ENCODE measurements at regions not wholly inside any gene's neighbourhood (a gene's known extent, or its start where the extent isn't known, plus 50 kb on each side); places are given as distances from the start of the nearest gene placed in this dataset.

DNA sequence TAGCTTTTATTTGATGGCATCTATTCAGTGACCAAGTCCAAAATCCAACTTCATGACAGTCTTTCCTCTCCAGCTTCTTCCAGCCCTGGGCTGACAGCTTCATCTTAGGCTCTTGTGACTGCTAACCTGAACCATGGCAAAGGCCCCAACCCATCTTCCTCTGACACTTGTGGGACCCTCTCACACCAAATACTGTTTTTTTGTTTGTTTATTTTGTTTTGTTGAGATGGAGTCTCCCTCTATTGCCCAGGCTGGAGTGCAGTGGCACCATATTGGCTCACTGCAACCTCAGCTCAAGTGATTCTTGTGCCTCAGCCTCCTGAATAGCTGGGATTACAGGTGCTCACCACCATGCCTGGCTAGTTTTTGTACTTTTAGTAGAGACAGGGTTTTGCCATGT, 265.2 kb downstream of the GATA3 start:
- H3K36me3 ChIP-seq, result no peaks in the 10 kb centered on the region
- ATAC-seq, result no peak
- TF ChIP-seq, protein P1, sequence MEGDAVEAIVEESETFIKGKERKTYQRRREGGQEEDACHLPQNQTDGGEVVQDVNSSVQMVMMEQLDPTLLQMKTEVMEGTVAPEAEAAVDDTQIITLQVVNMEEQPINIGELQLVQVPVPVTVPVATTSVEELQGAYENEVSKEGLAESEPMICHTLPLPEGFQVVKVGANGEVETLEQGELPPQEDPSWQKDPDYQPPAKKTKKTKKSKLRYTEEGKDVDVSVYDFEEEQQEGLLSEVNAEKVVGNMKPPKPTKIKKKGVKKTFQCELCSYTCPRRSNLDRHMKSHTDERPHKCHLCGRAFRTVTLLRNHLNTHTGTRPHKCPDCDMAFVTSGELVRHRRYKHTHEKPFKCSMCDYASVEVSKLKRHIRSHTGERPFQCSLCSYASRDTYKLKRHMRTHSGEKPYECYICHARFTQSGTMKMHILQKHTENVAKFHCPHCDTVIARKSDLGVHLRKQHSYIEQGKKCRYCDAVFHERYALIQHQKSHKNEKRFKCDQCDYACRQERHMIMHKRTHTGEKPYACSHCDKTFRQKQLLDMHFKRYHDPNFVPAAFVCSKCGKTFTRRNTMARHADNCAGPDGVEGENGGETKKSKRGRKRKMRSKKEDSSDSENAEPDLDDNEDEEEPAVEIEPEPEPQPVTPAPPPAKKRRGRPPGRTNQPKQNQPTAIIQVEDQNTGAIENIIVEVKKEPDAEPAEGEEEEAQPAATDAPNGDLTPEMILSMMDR (IDR thresholded peaks at IDR 0.05), result no peak
- no peak for DNase-seq
- no peak for FAIRE-seq
- H3K9me3 ChIP-seq, result no peaks in the 10 kb centered on the region
- H3K4me3 ChIP-seq, result no peak overlapping the region
- intact Hi-C loops (cut with DNase I), result no loop called here
- no peaks in the 10 kb centered on the region for H3K4me1 ChIP-seq
- no peak overlapping the region for H3K27ac ChIP-seq
- no peaks in the 10 kb centered on the region for H3K27me3 ChIP-seq

DNA sequence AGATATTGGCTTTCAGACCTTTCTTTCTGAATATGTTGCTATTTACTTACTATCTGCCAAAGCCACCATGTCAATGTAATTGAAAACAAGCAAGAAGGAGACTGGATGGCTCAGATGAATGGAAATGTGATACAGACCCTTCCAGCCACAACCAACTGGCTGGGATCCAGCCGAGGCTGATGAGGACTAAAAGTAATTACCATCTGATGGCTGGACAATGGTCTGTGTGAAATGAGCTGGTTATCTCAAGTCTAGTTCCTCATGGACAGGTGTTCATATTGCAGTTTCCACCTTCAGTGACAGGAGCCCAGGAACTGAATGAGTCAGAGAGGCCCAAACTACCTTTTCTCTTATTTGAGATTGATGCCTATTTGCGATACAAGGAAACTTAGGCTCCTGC, 267.5 kb downstream of the GATA3 start:
- ATAC-seq, result no peak
- Histone ChIP-seq H3K36me3 (no peaks in the 10 kb centered on the region), H3K4me1 (no peaks in the 10 kb centered on the region), H3K9me3 (no peaks in the 10 kb centered on the region), H3K27ac (no peak overlapping the region), H3K27me3 (no peaks in the 10 kb centered on the region), H3K4me3 (no peak overlapping the region)
- no peak for DNase-seq
- WGBS, 2 donors, result 52 to 56% methylated on average over 2 of the region's 2 CpGs
- TF ChIP-seq, protein P1 (IDR thresholded peaks at IDR 0.05), result no peak
- intact Hi-C loops (cut with DNase I), result no loop called here
- no peak for FAIRE-seq

DNA sequence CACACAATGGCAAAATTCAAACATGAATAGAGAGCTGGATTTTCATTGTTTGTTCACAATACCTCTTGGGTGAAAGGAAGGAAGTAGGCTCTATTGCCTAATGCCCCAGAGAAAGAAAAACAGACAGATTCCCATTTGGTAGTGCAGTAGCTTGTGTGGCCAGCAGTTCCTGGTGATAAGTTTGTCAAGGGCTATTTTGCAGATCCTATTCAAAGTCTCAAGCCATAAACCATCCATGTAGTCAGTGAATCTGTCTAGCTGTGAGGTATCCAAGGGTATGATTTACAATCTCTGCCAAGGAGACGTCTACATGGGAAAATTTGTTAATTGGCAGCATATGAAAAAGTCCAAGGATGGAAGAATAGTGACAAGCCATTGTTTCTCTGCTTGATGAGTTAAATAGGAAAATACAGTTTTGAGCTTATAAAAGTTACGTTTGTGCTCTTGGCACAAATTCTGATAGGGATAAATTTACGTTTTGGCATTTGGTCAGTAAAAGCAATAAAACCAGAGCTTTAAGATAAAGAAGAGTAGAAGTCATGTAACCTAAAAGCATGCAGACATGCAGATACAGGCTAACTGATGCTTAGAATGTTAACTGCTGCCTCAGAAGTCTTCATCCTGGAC, 269.1 kb downstream of the GATA3 start:
- Histone ChIP-seq H3K27ac (no peak overlapping the region), H3K9me3 (no peaks in the 10 kb centered on the region), H3K4me3 (no peak overlapping the region), H3K4me1 (no peaks in the 10 kb centered on the region), H3K36me3 (no peaks in the 10 kb centered on the region), H3K27me3 (no peaks in the 10 kb centered on the region)
- intact Hi-C loops (cut with DNase I), result no loop called here
- FAIRE-seq (no peak), DNase-seq (no peak), ATAC-seq (no peak)
- 14 to 26% methylated on average over 3 of the region's 3 CpGs for WGBS, 2 donors
- TF ChIP-seq, protein P1 (IDR thresholded peaks at IDR 0.05), result no peak

- Histone ChIP-seq H3K27me3 (no peaks in the 10 kb centered on the region), H3K27ac (no peak overlapping the region), H3K4me3 (no peak overlapping the region), H3K9me3 (no peaks in the 10 kb centered on the region), H3K36me3 (no peaks in the 10 kb centered on the region), H3K4me1 (no peaks in the 10 kb centered on the region)
- FAIRE-seq (no peak), DNase-seq (no peak), ATAC-seq (no peak)
- intact Hi-C loops (cut with DNase I), result no loop called here
- 48% methylated on average over 6 of the region's 6 CpGs for WGBS, 2 donors
- TF ChIP-seq, protein P1 (IDR thresholded peaks at IDR 0.05), result no peak
Measured at GRCh38 chr10:8325024-8325980, 270.8 kb downstream of the GATA3 start.
